ENCODE measurements at regions not wholly inside any gene's neighbourhood (a gene's known extent, or its start where the extent isn't known, plus 50 kb on each side); places are given as distances from the start of the nearest gene placed in this dataset.

DNA sequence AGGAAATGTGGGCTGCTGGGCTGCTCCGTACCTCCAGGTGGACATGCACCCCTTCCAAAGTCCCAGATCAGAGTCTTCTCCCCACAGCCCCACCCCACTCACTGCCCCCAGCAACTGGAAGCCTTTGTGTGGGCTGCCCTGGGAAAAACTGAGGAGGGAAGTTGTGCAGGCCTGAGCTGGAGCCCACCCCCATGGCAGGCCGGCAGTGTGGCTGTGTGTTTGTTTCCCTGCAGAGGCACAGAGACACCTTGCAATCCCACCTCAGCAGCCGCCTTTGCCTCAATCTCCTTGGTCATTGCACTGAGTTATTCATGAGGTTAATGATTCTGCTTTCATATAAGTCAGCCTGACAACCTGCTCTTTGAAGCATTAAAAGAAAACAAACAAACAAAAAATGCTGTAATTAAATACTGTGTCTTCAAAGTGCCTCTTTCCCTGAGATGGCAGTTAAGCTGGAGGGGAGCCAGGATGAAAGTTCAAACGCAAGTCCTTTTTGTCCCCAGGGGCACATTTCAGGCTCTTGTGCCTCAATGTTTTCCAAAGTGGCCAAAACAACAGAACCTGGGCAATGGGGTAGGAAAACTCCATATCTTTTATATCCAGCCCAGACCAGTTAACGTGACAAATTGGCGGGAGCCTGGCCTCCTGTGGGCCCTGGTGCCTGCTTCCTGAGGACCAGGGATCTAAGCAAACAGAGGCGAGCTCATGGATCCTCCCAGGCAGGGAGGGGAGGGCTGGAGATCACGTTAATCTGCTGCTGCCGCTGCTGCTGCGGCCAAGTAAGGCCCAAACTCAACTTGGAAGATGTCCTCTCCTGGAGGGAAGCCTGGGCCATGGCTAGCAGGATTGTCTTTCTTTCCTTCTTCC is 51.9 kb upstream of the TSPAN11 start:
- no peak for DNase-seq (ENCODE audit: low read depth in 2 of 3, low spot score in 2 of 3)

DNA sequence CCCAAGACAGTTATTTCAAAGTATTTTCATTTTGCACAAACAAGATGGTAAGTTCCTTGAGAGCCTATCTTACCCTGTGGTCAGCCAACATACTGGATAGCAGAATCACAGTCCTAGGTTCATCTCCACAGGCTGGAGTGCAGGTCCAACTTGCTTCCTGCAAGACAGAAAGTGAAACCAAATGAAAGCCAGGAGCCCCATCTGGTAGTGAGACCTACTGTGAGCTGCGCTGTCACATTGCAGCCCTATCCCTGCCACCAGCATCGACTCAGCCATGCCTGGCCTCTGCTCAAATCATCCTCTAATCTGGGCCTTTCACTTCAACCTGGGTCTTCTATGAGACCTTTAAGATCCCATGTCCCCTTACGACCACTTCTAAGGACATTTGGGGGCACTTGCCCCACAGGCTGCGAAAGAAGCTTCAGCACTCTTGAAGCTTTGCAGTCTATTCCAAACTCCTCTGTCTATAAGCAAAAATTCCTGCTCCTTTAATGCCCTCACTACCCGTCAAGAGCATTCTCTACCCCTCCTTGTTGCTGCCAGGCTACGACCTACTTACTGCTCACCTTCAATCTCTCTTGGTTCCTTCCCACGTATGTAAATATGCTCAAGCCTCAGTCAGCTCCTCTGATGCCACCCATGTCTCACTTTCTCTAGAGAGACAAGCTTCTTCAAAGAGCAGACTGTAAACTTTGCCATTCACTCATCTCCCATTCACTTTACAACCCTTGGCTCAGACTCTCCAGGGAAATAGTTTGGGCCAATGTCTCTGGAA is 55.9 kb upstream of the TSPAN11 start:
- DNase-seq (ENCODE audit: low read depth in 2 of 3, low spot score in 2 of 3), result no peak

DNA sequence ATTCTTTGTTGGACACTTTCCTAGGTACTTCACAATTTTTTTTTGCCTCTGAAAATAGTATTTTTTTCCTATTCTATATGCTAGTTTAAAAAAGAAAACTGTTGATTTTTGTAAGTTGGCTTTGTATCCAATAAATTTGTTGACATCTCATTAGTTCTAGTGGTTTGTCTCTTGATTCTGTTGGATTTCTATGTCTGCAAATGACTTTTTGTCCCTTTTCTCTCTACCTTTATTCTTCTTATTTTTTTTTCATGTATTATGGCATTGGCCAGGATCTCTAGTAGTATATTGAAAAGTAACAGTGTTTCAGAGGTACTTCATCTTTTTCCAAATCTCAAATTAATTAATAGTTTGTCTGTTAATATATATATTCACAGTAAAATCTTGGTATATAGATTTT is 59.1 kb upstream of the TSPAN11 start:
- no peak for DNase-seq (ENCODE audit: low read depth in 2 of 3, low spot score in 2 of 3)

DNA sequence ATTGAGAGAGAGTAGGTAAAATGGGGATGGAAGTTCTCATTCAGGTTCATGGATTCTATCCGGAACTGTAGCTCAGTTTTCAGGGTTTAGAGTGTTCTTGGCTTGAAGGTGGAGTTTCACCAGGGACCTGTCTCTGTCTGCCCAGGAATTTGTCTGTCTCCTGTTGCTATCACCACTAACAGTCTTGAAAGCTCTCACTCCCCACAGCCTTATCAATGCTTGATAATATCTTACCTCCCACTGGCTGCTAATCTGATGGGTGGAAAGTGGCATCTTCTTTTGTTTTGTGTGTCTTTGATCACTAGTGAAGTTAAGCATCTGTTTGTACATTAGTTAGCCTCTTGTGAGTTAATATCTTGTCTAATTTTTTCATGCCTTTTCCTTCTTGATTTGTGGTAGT is 60.3 kb upstream of the TSPAN11 start:
- no peak for DNase-seq (ENCODE audit: low read depth in 2 of 3, low spot score in 2 of 3)

DNA sequence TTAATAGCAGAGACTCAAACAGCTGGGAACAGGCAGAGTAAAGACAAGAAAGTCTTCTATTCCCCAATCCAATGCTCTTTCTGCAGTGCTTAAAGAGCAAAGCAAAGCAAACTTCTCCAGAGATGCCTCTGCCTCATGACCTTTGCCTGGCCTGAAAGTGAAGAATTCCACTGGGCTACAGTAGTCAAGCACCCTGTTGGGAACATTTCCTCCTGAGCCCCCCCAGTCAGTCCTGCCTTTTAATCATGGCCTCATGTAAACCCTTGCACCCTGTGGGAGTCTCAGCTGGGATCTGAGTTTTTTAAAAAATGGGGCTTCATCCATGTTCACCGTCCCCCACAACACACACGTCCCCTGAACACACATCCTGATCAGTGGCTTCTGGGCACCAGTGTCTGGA is 62.7 kb upstream of the TSPAN11 start:
- no peak for DNase-seq (ENCODE audit: low read depth in 2 of 3, low spot score in 2 of 3)

DNA sequence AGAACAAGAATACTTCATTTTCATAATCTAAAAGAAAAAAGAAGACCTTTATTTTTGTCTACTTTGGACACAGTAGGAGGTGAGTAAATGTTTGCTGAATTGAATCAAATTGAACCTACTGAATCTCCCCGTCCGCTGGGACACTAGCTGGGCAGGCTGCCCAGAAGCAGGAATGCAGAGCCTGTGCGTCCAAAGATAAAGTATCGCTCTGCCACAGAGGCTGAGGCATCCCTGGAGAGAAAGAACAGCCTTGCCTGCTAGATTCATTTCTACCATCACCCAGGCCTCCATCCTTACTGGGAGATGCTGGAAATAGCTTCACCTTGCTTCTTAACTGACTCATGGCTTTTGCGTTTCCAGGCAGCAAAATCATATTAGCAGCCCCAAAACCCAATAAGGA is 64.1 kb upstream of the TSPAN11 start:
- no peak for DNase-seq (ENCODE audit: low read depth in 2 of 3, low spot score in 2 of 3)

DNA sequence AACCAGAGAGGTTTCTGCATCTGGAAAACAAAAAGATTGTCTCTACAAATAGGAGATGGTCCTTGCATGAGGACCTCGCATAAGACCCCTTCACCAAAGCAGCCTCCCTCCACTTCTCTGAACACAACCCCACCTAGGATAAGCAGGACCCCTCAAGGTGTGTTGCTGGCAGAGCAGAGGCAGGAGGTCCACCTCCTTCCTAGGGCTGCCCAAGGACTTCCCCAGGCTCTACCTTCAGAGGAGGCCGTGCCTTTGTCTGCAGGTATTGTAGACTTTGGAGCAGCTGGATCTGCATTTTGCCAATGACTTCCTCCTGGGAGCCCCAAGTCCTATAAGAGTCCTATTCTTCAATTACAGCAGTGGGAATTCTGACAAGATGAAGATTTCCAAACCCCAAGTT is 67.3 kb upstream of the TSPAN11 start:
- DNase-seq (ENCODE audit: low read depth in 2 of 3, low spot score in 2 of 3), result no peak

DNA sequence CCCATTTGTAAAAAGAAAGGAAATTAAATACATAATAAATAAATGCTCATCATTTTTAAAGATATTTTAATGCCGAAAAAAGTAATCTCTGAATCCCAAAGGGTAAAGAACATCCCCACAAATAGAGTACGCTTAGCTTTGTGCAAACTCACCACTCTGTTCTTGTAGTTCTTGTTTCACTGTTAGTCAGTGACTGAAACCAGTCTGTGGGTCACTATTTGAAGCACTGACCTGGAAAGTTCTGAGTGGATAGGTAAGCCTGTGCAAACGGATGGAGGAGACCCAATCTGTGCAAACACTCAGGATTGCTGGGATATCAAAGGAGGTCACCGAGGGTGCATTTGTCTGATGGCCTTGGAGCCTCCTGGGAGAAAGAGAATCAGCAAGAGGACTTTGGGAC is 68.1 kb upstream of the TSPAN11 start:
- DNase-seq (ENCODE audit: low read depth in 2 of 3, low spot score in 2 of 3), result no peak

DNA sequence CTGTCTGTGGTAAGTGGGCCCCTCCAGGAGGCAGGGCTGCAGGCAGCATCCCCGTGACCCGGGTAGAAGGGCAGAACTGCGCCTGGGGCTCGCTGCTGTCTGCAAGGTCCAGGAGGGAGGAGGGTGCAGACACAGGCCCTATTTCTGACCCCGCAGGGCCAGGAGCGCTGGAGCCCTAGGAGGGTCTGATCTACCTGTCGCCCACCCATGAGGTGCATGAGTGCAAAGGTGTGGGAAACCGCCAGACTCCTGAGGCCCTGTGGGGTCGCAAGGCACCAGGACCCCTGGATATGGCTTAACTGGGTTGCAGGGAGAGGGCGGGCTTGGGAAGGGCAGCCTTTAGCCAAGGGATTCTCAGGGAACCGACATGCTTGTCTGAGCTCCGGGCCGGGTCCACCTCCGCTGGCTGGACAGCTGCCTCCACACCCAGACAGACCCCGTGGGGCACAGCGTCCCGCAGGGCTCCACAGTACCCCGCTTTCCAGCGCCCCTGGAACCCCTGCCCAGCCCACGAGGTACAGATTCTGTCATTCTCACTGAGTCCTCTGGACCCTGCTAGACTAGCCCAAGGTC is 72.9 kb upstream of the TSPAN11 start:
- DNase-seq (ENCODE audit: low read depth in 2 of 3, low spot score in 2 of 3), result no peak

DNA sequence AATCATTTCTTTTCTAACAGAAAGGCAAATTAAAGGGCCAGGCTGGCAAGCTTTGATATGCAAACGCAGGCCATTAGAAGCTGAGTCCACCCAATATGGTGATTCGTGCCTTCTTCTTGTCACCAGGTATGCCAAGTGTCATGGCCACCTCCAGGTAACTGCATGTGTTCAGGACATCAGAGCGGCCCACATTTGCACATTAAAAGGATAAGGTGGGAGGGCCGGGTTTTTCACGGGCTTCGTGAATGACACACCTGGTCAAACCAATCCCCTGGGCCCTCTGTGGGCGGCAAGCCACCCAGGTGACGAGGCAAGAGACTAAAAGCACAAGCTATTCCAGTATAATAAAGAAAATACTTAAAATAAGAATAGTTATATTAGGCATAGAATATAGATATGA is 75.9 kb upstream of the TSPAN11 start:
- DNase-seq (ENCODE audit: low read depth in 2 of 3, low spot score in 2 of 3), result no peak

DNA sequence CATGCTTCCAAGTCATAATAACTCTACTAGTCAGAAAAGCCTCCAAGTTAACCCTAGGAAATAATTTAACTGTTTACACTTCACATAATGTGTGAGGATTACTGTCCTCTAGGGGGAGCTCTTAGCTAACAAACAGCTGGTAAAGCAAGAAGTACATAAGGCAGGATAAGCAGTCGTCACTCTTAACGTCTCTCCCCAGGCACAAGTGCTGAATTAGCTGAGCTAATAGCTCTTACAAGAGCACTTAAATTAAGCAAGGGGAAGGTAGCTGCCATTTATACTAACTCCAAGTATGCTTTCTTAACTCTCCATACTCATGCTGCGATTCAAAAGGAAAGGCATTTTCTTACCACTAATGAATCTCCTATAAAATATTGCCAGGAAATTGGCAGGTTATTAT is 79.3 kb upstream of the TSPAN11 start:
- DNase-seq (ENCODE audit: low read depth in 2 of 3, low spot score in 2 of 3), result no peak

DNA sequence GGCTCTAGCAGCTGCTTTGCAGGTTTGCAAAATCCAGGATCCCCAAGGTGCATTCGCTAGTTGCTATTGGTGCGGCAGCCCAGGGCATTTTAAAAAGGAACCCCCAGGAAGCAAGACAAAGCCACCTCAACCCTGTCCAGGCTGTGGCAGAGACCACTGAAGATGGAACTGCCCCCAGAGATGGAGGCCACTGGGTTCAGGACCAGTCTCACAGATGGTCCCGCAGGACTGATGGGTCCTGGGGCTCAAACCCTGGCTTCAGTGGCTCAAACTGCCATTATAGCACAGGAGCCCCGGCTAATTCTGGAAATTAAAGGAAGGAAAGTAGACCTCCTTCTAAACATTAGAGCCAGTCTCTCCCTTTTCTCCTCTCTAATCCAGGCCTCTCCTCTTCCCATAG is 79.8 kb upstream of the TSPAN11 start:
- DNase-seq (ENCODE audit: low read depth in 2 of 3, low spot score in 2 of 3), result no peak

DNA sequence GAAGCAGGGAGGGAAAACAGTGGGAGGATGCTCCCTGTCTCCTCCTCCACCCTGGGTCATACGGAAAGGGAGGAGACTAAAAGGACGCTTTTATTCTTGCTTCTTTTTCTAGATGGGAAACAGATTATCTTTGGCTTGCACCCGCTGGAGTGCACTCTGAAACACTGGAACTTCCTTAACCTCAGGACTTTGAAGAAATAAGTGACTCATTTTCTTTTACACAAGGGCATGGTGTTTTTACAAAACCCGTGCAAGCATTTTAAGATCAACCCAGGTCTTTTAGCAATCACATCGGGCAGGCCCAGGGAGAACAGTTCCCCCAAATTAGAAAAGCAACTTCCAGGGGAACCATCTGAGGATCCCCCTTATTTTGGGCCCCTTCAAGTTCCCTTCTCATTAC is 80.9 kb upstream of the TSPAN11 start:
- no peak for DNase-seq (ENCODE audit: low read depth in 2 of 3, low spot score in 2 of 3)

DNA sequence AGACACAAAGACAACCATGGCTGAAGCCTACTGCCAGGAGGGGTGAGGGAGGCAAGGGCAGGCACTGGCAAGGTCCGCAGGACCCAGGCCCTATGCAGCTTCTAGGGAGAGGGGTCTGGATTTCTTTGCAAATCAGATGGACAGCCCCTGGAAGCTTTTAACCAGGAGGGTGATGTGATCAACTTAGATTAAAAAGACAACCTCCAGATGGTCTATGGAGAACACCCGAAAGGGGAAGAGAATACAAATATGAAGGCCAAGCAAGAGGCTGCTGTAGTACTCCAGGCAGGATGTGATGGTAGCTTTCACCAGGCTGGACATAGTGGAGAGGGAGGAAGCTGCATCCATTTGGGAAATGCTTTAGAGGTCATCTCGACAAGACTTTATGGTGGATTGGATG is 83.3 kb upstream of the TSPAN11 start:
- no peak for DNase-seq (ENCODE audit: low read depth in 2 of 3, low spot score in 2 of 3)

DNA sequence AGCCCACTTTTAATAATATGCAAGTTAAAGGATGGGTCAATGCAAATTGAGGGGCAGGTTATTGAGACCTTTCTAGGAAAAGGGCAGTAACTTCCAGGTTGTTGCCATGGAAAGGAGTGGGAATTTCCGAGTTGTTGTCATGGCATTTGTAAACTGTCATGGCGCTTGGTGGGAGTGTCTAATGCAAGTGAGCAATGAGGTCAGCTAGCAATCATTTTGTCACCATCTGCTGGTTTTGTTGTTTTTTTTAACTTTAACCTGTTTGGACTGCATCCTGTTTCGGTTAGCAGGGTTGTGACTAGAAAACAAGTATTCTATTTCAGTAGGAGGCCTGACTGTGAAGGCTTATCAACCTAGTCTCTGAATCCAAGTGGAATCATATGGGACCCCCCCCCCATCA is 85.8 kb upstream of the TSPAN11 start:
- DNase-seq (ENCODE audit: low read depth in 2 of 3, low spot score in 2 of 3), result no peak

DNA sequence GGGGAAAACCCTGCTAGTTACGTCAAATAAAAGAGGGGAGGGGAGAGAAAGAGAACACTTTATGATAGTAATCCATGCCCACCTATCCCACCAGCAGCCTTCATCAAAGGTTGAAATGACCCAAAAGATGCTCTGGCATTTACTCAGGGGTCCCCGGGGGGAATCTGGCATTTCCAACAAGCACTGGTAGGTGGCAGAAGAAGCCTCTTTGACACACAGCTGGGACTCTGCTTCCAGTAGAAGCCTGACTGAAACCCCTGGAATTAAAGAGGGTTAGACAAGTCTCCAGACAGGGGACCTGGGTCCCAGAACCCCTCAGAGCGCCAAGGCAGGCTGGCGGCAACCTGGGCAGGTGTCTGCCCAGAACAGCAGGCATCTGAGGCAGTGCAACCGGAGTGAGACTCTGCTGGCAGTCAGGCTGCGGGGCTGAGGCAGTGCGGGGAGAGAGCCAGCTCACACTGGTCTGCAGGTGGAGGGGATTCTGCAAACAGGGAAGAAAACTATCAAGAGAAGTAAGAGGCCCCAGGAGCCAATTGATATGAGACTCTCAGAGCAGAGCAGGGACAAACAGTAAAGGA is 85.0 kb upstream of the CAPRIN2 start:
- DNase-seq (ENCODE audit: low read depth in 2 of 3, low spot score in 2 of 3), result no peak

DNA sequence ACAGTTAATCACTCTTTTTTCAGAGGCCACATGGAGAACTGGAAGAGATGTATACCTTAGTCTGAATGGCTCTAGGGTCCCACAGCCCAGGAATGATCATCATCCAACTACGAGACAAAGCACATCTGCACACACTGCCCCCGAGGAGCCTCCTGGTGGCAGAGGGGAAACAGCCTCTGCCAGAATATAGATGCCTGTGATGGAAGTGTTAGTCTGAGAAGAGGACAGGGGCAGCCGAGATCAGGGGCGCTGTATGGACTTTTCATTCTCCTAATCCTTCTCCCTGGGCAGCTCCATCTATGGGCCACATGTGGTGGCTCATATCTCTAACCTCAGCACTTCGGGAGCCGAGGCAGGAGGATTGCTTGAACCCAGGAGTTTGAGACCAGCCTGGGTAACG is 82.8 kb upstream of the CAPRIN2 start:
- no peak for DNase-seq (ENCODE audit: low read depth in 2 of 3, low spot score in 2 of 3)

DNA sequence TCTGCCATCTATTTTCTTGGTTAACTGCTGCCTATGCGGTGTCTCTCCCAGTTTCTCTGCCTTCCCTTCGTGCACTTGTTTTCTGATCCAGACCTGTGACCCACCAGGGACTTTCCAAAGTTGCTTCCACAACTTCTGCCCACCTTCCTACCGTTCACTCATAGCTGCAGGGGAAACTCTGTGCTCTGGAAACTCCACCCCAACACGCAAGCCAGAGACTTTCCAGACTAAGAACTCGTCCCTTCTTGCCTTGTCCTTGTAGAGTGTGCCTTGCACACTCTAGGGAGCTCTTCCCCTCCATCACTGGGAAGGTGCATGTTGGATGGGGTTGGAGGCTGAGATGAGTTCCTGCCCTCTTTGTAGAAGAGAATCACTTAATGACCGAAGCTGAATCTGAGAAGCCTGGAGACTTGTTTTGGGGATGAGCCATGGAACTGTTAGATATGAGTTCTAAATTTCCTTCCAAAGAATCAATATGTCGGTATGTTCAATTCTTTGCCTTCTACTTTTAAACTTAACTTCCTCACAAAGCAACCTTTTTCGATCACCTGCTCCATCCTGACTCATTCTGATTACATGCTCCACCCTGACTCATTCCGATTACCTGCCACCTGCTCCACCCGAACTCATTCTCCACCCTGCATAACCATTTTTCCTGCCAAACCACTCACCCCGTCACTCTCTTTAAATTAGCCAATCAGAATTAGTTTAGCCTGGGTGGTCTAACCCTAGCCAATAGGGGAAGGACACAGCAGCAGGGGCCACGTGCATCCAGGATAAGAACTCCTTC is 82.1 kb upstream of the CAPRIN2 start:
- no peak for DNase-seq (ENCODE audit: low read depth in 2 of 3, low spot score in 2 of 3)

DNA sequence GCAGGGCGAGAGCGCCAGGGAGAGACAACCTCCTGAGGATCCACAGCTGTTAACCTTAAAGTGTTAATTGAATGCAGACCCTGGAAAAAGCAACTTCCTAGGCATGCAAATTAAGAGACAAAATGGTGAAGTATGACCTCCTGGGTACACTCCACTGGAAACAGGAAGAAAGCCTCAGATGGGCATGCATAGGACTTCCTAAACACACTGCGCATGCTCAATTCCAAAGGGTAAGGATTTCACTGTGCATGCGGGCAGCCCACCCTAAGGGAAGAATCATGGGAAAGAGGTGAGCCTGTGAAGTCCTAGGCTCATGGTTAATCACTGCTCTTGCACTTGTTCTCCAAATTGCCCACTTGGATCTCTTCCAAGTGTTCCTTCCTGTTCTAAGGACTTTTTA is 80.5 kb upstream of the CAPRIN2 start:
- DNase-seq (ENCODE audit: low read depth in 2 of 3, low spot score in 2 of 3), result no peak

DNA sequence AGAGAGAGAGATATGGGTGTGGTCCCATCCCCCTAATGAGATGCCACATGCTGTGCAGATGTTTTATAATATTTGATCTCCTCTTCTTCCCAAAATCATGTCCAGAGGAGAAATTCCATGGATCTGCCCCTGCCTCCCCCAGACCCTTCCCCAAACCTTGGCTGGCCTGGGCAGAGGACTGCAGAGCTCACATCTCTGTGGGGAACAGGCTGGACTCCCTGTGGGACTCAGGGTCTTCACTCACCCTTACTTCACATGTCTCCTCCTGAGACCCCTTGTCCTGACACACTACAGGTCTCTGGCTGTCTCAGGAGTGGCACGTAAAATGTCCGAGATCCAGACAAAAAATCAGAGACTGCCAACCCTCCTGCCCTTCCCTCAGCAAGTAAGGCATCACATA is 76.0 kb upstream of the CAPRIN2 start:
- DNase-seq (ENCODE audit: low read depth in 2 of 3, low spot score in 2 of 3), result no peak

DNA sequence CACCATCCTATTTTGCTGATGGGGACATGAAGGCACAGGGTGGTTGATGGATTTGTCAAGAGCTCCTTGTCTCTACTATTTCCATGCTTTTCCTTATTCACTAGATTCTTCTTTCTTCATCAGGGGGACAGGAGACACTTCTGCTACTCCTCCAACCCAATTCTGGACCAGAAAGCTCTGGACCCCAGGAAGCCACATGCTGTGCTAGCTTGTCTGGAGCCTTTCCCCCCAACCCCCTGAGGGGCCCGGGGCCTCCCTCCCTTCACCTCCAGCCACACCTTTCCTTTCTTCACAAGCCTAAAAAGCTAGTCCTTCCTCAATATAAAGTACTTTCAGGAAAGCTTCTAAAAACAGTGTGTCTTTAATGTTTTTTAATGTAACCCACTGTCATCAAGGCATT is 75.1 kb upstream of the CAPRIN2 start:
- no peak for DNase-seq (ENCODE audit: low read depth in 2 of 3, low spot score in 2 of 3)

Measured in activated CD8-positive, alpha-beta memory T cell treated with anti-CD3 and anti-CD28 coated beads for 48 hours (primary cell).